Skeletal muscle cell (primary cell): ENCODE measurements at regions not wholly inside any gene's neighbourhood (a gene's known extent, or its start where the extent isn't known, plus 50 kb on each side); places are given as distances from the start of the nearest gene placed in this dataset.
"Not testable (repeated sequence)": the region's sequence is repeated elsewhere in the genome, so short reads cannot be mapped to it uniquely, and the experiment has no call there.

Experiments
- DNase-seq: peaks from one replicate; pipeline ENCODE4 v3.0.0-alpha.2; 2010; ENCODE audit warnings: low read depth
- H3K4me3 ChIP-seq: 2 replicates; pipeline ENCODE4 v1.5.1; 2011; ENCODE audit warnings: low read depth, mild to moderate bottlenecking, control low read depth, low read length, moderate library complexity

DNA sequence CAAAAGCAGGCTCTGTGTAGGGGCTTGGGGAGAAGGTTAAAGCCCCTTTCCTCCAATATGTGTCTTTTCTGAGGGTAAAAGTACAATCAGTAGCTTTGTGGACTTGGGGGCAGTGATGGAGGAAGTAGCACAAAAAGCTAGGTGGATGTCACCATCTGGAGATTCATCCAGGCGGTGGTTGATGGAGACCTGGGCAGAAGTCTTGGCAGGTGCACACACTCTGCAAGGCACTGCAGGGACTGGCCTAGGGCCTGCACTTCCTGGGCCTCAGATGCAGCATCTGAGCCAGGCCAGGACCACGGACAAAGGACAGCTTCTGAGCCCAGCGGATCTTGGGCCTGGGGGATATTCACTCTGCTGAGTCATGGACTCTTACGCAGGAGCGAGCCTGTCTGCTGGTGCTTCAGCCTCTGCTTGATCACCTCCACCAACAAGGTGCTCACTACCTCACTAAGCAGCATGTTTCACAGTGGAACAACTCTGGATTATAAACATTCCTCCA is 391.1 kb downstream of the TNS1 start:
- no peak for DNase-seq
- no peak overlapping the region for H3K4me3 ChIP-seq

DNA sequence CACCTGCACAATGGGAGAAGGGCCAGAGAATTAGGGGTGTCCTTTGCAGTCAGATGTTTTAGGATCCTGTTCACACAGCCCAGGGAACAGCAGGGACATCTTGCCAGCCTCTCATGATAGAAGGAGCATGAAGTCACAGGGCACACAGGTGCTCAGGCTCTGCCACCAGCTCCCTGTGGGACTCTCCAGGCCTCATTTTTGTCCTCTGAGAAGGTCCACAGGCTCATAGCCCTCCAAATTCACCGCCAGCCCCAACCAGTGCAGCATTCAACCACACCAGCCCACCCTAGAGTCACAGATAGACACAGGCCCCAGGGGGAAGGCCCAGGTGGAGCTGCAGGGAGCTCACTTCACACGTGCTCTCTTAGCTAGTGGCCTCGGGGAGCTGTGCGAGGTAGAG is 391.7 kb downstream of the TNS1 start:
- no peak for DNase-seq
- no peak overlapping the region for H3K4me3 ChIP-seq

DNA sequence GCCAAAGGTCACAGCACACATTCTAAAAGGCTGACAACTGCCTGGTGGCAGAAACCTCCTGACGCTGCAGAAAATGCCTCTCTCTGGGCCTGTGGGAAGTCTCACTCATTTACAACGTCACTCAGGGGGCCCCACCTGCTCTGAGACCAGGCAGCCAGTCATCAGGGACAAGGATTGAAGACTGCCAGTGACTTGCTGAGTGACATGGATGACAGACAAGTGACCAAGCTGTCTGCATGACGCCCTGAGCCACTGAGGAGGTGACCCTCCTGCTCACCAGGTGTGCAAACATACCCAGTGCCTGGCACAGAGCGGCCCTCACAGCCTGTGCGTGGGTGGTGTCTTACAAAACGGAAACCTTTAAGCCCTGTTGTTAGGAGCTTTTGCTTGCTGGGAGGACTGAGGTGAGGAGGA is 392.4 kb downstream of the TNS1 start:
- H3K4me3 ChIP-seq: no peak overlapping the region
- DNase-seq: no peak

DNA sequence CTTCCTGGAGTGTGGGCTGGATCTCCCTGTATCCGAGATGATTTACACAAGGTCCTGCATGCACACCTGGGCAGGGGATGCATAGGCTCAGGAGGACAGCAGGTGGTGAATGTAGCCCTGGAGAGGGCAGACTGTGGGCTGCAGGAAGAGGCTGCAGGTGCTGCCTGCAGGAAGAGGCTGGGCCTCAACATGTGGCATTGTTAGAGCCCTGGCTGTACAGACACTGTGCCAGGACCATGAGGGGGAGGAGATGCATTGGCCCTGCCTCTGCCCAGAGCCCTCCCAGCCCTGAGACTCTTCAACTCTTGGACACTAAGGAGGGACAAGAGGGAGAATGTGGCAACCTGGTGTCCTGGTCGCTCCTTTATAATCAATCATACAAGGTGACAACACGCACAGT is 392.8 kb downstream of the TNS1 start:
- no peak for DNase-seq

DNA sequence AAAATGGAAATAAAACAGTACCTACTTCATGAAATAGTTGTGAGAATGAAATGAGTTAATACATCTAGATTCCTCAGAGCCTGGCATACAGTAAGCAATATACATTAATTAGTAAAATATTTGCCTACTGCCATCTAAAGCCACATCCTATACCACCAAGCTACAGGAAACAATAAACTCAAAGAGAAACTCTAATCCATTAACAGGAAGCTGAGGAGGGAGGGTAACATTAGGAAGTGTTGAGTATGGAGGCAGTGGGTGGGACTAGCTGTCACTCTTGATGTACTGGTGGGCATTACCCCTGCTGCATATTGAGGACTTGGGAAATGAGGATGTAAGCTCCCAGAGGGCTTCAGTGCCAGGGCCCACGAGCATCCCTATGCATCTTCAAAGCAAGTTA is 396.5 kb downstream of the TNS1 start:
- no peak for DNase-seq
- no peak overlapping the region for H3K4me3 ChIP-seq

More for the DNA sequence above, 392.8 kb downstream of the TNS1 start:
- no peak overlapping the region for H3K4me3 ChIP-seq

DNA sequence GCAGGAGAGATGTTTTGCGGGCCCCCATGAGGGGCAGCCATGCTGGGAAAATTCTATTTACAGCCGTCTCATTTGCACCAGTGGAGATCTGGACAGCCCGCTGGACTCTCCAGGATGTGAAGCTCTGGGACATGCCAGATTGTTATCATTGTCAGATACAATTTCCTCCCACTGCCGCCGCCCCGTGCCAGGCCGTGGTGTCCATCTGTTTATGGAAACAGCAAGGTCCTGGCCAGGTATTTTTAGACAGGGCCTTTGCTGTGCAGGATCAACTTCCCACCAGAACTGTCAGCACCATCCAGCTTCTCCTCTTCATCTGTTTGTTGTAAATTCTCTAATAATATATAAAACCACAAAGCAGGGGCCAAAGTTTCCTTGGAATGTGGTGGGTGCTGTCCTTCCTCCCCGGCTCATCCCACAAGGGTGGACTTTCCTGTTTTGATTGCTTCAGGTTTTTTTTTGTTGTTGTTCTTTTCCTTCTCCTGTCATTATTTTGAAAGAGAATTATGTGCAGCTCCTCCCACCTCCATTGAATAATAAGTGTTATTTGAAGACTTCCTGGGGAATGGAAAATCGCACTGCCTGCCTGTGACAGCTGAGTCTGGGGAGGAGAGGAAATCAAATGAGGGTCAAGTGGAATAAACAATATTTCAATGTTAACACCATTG is 398.1 kb downstream of the TNS1 start:
- no peak for DNase-seq
- H3K4me3 ChIP-seq: no peak overlapping the region

DNA sequence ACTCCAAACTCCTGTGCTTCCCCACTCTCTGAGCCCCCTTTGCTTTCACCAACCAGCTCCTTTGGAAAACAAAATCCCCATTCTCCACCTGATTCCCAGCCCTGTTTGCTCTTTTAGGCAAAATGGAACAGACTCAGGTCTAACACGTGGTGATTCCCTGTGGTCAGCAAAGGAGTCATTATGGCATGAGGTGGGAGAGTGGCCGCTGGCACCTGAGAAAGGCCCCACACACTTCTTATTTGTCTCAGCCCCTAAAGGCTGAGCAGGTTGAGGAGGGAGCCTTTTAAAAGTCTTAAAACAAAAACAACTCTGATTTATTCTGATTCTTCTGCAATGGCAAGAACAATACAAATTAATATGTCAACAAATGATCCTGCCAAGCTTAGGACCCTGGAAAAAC is 401.2 kb downstream of the TNS1 start:
- H3K4me3 ChIP-seq: no peak overlapping the region
- DNase-seq: no peak

DNA sequence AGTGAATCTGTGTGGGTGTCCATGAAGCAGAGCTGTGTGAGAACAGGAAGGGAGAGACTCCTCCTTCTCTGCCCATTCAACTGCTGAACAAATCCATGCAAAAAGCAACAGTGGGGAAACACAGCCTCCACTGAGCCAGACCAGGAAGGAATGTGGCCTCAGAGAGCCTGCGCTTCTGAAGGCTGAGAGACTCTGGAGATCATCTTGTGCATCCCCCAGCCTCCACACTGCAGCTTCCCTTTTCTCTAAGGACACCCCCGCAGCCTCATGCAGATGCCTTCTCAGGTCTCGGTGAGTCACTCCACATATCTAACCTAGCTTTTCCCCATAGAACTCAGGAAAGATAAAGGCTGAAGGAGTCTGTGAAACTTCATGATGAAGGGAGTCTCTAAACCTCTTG is 402.9 kb downstream of the TNS1 start:
- no peak for DNase-seq
- H3K4me3 ChIP-seq: no peak overlapping the region

DNA sequence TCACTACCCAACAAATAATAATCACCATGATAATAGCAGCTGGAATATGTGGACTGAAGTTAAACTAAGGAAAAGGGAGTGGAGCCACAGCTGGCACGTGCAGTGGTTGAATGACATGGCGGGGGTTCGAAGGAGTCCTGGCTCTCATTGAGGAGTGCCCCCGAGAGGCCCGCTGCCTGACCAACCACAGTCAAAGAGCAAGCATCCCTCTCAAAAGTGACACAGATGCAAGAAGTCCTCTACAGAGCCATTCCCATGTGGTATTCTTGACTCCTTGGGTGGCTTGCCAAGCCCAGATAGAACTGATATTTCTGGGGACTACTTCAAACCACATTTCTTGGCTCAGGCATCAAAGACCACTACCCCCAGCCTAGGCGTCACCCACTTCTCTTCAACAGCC is 405.1 kb downstream of the TNS1 start:
- no peak overlapping the region for H3K4me3 ChIP-seq
- no peak for DNase-seq

DNA sequence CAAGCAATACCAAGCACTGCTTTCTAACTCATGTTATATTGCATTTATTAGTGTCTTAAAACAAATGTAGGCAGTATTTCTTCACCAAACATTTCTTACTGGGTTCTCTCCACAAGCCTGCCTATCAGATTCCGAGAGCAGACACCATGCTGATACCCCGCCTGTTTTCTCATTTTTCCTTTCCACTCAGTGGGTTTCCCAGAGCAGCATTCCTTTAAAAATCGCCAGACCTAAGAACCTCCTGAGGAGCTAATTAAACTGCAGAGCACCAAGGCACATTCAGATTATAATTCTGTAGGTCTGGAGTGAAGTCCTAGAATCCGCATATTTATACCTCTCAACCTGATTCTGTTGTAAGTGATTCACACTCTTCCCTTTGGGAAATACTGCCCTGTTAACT is 405.6 kb downstream of the TNS1 start:
- no peak overlapping the region for H3K4me3 ChIP-seq
- DNase-seq: no peak

DNA sequence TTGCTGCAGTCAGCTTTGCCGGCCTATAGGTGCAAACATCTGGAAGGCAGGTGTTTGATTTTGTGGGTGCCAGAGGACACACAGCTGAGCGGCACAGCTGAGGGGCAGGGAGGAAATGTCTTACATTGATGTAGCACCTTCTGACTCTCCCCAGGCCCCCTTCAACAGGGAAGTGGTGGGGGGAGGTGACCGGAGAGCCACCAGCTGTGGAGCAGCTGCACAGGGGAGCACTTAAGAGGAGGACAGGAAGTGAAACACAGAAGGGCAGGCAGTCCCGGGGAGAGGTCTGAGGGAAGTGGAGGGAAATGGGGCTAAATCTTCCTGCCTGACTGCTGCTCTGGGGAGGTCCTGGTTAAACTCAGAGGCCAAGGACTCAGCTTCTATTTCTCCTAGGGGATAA is 409.1 kb downstream of the TNS1 start:
- no peak overlapping the region for H3K4me3 ChIP-seq
- DNase-seq: no peak

DNA sequence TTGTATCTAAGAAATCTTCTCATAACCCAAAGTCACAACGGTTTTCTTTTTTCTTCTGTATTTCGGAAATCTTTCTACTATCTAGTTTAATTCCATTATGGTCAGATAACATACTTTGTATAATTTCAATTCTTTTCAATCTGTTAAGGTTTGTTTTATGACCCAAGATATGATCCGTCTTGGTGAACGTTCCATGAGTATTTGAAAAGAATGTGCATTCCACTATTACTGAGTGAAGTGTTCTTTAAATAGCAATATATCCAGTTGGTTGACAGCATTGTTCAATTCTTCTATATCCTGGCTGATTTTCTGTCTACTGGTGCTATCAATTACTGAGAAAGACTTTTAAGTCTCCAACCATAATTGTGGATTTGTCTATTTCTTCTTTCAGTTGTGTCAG is 414.5 kb downstream of the TNS1 start:
- no peak overlapping the region for H3K4me3 ChIP-seq
- DNase-seq: no peak

DNA sequence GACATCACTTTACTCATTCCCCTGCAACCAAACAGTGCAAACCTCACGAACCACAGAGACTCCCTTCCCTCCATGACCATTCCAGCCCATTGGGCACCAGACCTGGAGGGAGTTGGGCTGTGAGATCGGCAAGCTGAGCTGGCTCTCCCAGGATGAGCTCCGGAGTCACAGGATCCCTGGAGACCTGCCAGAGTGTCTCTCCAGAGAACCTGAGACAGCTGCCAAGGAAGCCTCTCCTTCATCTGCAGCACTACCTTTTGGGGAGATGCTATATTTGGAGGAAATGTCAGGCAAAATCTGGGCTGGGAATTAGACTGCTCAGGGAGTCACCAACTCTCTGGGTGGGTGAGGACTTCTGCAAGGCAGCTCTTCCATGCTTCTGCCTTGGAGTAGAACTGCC is 417.4 kb downstream of the TNS1 start:
- no peak for DNase-seq
- H3K4me3 ChIP-seq: no peak overlapping the region

DNA sequence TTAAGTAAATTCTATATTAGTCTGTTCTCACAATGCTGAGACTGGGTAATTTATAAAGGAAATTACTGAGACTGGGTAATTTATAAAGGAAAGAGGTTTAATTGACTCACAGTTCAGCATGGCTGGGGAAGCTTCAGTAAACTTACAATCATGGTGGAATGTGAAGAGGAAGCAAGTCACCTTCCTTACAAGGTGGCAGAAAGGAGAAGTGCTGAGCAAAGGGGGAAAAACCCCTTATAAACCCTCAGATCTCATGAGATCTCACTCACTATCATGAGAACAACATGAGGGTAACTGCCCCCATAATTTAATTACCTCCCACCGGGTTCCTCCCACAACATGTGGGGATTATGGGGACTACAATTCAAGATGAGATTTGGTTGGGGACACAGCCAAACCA is 422.4 kb downstream of the TNS1 start:
- DNase-seq, H3K4me3 ChIP-seq: not testable (repeated sequence)

DNA sequence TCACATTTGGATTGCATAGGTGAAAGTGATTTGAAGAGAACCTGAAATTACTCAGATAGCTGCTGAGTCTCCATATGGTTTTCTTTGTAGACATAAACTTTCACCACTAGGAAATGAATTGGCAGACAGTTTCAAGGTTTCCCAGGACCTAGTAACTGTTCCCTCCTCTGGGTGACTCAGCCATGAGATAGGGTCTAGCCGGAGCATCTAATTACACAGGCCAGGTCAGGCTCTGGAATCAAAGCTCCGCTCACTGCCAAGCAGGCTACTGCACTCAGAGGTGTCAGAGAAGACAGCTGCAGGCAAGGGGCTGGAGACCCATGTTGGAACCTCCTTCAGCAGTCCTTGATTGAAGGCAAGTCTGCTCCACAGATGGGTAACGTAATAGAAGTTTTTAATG is 429.2 kb downstream of the TNS1 start:
- H3K4me3 ChIP-seq: no peak overlapping the region
- DNase-seq: peak; percentile 36

DNA sequence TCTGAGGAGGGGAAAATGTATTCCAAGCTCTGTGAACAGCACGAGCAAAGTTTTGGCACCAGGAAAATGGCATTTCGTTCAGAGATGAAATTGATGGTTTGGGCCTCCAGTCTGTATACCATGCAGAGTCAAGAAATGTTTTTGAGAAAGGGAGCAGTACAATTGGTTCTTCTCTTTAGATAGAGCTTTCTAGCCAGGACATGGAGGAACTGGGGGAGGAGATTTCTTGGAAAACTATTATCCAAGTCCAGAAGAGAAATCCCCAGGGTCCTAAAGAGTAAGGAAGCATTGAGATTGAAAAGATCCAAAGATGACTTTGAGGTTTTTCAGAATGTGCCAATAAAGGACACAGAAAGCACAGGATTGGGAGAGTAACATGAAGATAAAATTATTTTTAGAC is 432.4 kb downstream of the TNS1 start:
- DNase-seq: no peak

DNA sequence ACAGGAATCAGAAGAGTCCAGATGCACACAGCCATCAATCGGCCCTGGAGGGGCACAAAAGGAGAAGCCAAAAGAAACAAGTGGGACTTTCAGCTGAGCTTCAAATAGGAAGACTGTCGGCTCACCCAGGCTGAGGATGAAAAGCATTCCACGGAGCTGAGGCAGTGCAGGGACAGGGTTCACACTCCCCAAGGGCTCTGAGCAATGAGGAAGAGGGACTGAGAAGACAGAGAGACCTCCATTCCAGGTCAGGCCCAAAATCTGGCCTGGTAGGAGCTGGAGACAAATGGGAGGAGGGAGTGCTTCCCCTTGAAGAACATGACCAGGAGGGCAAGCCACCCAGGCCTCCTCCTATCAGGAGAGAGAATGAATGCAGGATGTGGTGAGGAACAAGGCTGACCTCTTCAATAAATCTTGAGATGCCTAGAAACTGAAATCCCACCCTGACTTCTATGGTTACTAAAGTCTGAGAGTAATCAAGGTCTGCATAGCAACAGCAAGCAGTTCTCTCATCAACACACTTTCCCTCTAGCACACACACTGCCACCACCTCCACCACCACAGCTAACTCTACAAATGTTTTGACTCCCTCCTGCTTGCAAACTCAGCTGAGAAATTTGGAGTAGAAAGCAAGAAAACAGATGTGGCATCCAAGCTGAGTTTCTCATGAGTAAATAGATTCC is 434.4 kb downstream of the TNS1 start:
- H3K4me3 ChIP-seq: no peak overlapping the region
- no peak for DNase-seq

More for the DNA sequence above, 432.4 kb downstream of the TNS1 start:
- no peak overlapping the region for H3K4me3 ChIP-seq

DNA sequence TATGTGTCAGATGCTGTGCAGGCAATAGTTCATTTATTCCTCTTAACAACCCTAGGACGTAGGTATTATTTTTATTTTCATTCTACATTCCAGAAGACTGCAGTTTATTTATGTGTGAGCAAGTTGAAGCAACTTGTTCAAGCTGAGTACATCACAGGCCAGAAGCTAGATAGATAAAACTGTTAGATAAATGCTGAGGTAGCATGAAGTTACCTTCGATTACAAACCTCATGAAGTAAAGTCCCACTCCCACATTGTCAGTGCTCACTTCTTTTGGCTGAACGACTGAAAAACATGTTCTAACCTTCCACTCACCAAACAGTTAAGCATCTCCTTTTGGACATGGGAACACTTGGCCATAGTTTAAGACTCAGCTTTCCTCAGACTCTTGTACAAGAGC is 439.2 kb downstream of the TNS1 start:
- DNase-seq: no peak
- no peak overlapping the region for H3K4me3 ChIP-seq

DNA sequence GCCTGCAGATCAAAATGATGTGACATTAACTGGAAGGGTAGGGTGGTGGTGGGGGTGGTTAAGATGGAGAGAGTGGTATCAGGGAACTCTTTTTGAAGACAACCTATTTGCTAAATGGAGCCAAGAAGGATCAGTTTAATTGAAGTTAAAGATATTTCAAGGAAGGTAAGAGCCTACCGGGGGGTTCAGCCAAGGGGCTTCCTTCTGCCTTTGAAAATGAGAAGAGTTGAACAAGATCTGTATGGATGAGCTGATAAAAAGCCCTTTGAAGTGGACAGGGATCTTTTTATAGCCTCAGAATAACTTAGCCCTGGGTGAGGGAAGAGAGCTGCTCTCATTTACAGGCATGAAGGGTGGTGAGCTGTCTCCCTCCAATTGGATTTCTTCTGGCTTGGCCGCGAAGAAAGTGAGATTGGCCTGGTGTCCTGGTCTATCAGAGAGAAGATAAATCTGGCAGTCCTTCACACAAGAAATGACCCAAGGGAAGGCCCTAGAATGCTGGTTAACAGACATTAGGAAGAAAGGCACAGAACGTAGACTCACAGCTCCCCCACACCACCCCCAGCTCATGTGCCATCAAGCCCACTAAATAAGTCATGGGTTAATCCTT is 439.8 kb downstream of the TNS1 start:
- DNase-seq: no peak
- no peak overlapping the region for H3K4me3 ChIP-seq

DNA sequence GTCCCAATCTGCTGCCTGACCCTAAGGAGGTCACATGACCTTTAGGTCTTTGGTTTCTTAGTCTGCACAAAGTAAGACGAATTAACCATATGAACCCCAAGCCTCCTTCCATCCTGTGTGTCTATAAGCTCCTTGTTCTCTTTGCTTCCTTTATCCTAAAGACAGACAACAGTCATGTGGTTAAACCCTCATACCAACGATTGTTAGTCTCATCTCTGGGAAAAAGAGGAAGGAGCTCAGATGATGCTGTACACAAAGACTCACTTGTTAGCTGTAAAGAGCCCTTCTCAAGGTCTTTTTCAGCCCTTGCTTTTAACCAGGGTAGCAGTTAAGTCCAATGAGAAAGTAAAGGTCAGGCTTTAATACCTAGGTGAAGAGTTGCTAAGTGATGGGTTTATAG is 443.7 kb downstream of the TNS1 start:
- no peak for DNase-seq
- no peak overlapping the region for H3K4me3 ChIP-seq
